Peyer's patch (tissue), 4 donors: ENCODE measurements at regions not wholly inside any gene's neighbourhood (a gene's known extent, or its start where the extent isn't known, plus 50 kb on each side); places are given as distances from the start of the nearest gene placed in this dataset.

Experiments used
- POLR2A ChIP-seq, 2 donors: fragments of 450-650 bp; IDR thresholded peaks; one replicate each; pipeline ENCODE4 v1.5.1; 2017; ENCODE audit warnings: antibody characterized with exemption in 2 of 2, mild to moderate bottlenecking in 2 of 2, moderate library complexity in 2 of 2
- TF ChIP-seq, protein P1 (sequence below), 6 experiments: fragments of 450-650 bp in 4 of 6; fragments of 200-600 bp in 2 of 6; sonication (generic) in 1 of 6; IDR thresholded peaks; one replicate each; pipeline ENCODE4 v1.5.1; 2017 to 2019; ENCODE audit warnings: antibody characterized with exemption in 6 of 6, mild to moderate bottlenecking in 3 of 6, moderate library complexity in 1 of 6

DNA sequence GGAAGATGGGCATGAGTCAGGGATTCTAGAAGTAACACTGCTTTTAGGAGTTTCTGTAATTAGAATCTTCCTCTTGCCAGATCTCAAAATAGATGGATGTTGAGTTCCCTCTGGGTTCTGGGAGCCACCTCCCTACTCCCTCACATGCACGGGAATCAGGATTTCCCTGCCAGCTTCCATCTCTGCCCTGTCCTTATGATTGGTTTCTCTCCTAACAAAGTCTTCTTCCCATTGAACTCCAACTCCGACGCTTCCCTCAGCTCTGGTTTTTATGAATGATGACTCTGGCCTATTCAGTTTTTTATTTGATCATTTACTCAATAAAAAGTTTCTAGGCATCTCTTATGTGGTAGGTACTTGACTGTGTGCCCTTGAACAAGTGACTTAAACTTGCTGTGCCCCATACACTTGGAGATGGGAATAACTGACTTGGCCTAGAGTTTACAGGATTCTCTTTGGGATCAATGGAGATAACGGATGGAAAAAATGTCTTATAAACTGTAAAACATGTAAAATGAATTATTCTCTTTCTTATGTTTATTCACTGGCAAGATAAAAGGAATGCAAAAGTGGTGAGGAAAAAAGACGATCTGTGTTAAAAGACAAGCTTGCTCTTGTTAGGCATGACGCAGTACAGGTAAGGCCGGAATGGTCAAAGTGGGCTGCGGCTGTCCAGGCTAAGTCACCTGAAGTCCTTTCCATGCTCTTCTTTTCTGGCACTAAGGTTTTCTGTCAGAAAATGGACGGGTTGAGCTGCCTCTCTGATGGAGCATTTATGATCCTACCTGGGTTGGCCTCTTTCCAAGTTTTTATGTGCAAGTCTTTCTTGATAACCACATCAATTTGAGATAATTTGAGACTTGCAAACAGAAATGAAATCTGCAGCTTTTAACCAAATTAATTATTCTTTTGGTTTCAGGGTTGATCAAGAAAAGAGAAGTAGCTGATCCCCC, 199.6 kb downstream of the MYCN start:
- TF ChIP-seq, protein P1, sequence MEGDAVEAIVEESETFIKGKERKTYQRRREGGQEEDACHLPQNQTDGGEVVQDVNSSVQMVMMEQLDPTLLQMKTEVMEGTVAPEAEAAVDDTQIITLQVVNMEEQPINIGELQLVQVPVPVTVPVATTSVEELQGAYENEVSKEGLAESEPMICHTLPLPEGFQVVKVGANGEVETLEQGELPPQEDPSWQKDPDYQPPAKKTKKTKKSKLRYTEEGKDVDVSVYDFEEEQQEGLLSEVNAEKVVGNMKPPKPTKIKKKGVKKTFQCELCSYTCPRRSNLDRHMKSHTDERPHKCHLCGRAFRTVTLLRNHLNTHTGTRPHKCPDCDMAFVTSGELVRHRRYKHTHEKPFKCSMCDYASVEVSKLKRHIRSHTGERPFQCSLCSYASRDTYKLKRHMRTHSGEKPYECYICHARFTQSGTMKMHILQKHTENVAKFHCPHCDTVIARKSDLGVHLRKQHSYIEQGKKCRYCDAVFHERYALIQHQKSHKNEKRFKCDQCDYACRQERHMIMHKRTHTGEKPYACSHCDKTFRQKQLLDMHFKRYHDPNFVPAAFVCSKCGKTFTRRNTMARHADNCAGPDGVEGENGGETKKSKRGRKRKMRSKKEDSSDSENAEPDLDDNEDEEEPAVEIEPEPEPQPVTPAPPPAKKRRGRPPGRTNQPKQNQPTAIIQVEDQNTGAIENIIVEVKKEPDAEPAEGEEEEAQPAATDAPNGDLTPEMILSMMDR (IDR thresholded peaks at IDR 0.05): no peak
- no peak for TF ChIP-seq POLR2A (IDR thresholded peaks at IDR 0.05)
